Upper lobe of left lung (tissue), 6 donors: ENCODE measurements at regions not wholly inside any gene's neighbourhood (a gene's known extent, or its start where the extent isn't known, plus 50 kb on each side); places are given as distances from the start of the nearest gene placed in this dataset.

Source experiments
- ATAC-seq, 2 donors: fragments of 200-7000 bp; cut with Tn5 transposase; one replicate each; pipeline ENCODE4 v1.9.1; 2022; ENCODE audit warnings: mild to moderate bottlenecking in 2 of 2, moderate library complexity in 2 of 2; ENCODE audit not compliant: low FRiP score in 2 of 2
- DNase-seq, 2 donors: peaks; one replicate each; pipeline ENCODE4 v3.0.0-alpha.2; 2019 to 2020
- H3K27ac ChIP-seq, 4 donors: fragments of 200-600 bp; sonication (generic); one replicate each; pipeline ENCODE4 v1.5.1; 2016 to 2019
- H3K27me3 ChIP-seq, 4 donors: fragments of 200-600 bp; sonication (generic); one replicate each; pipeline ENCODE4 v1.5.1; 2017 to 2019
- H3K36me3 ChIP-seq, 4 donors: fragments of 200-600 bp; sonication (generic); one replicate each; pipeline ENCODE4 v1.5.1; 2016 to 2019
- H3K4me1 ChIP-seq, 4 donors: fragments of 200-600 bp; sonication (generic); one replicate each; pipeline ENCODE4 v1.5.1; 2018 to 2019
- H3K4me3 ChIP-seq, 4 donors: fragments of 200-600 bp; sonication (generic); one replicate each; pipeline ENCODE4 v1.5.1; 2017 to 2019; ENCODE audit warnings: mild to moderate bottlenecking in 2 of 4, moderate library complexity in 1 of 4
- H3K9me3 ChIP-seq, 4 donors: fragments of 200-600 bp; sonication (generic); one replicate each; pipeline ENCODE4 v1.5.1; 2018 to 2019
- EP300 ChIP-seq, 4 donors: sonication (generic); formaldehyde crosslinking; IDR thresholded peaks; one replicate each; pipeline ENCODE4 v1.5.1; 2017; ENCODE audit warnings: antibody characterized with exemption in 4 of 4, control low read depth in 2 of 4
- POLR2A ChIP-seq, 4 donors: fragments of 450-650 bp; IDR thresholded peaks; one replicate each; pipeline ENCODE4 v1.5.1; 2016 to 2017; ENCODE audit warnings: antibody characterized with exemption in 4 of 4, mild to moderate bottlenecking in 2 of 4
- POLR2AphosphoS5 ChIP-seq, 2 donors: sonication (generic); formaldehyde crosslinking; IDR thresholded peaks; one replicate each; pipeline ENCODE4 v1.5.1; 2017; ENCODE audit warnings: antibody characterized with exemption in 2 of 2
- WGBS, 2 donors: methylation state at CpG; one replicate each; pipeline ENCODE4 v1.1.5; 2017 to 2018; 5-methylcytosine and 5-hydroxymethylcytosine counted together
- TF ChIP-seq, protein P1 (sequence below), 6 experiments: fragments of 450-650 bp in 4 of 6; fragments of 200-600 bp in 2 of 6; sonication (generic) in 2 of 6; IDR thresholded peaks; one replicate each; pipeline ENCODE4 v1.5.1; 2016 to 2019; ENCODE audit warnings: antibody characterized with exemption in 6 of 6
- donor health status: DM: no; HTN: no; CAD: no; lungs with moderate emphysema.
- donor health status: DM: no; HTN: yes; CAD: no; lungs with severe emphysema.

DNA sequence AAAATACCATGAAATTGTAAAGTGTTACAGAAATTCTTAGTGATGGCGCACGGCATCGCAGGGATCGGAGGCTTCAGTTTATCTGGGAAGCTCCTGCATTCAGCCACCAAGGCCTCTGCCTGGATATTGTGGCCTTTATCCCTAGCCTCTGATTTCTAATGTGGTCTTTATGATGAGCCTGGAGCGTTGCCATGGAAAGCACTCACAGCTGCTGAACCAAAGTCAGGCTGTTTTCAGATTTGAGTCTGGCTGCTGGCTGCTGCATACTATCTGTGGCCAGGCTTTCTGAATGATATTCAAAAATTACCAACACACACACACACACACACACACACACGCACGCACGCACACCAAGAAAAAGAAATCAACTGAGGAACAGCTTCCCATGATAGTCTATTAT, 101.1 kb upstream of the ZNF366 start:
- Histone ChIP-seq H3K27ac (no peak overlapping the region), H3K4me1 (no peaks in the 10 kb centered on the region), H3K9me3 (no peaks in the 10 kb centered on the region), H3K36me3 (no peaks in the 10 kb centered on the region), H3K27me3 (no peaks in the 10 kb centered on the region), H3K4me3 (no peak overlapping the region)
- whole genome bisulfite sequencing, 2 donors, result 80 to 89% methylated on average over 8 of the region's 8 CpGs
- DNase-seq (no peak), ATAC-seq (no peak)
- TF ChIP-seq POLR2A (IDR thresholded peaks at IDR 0.05), result no peak
- TF ChIP-seq, protein P1, sequence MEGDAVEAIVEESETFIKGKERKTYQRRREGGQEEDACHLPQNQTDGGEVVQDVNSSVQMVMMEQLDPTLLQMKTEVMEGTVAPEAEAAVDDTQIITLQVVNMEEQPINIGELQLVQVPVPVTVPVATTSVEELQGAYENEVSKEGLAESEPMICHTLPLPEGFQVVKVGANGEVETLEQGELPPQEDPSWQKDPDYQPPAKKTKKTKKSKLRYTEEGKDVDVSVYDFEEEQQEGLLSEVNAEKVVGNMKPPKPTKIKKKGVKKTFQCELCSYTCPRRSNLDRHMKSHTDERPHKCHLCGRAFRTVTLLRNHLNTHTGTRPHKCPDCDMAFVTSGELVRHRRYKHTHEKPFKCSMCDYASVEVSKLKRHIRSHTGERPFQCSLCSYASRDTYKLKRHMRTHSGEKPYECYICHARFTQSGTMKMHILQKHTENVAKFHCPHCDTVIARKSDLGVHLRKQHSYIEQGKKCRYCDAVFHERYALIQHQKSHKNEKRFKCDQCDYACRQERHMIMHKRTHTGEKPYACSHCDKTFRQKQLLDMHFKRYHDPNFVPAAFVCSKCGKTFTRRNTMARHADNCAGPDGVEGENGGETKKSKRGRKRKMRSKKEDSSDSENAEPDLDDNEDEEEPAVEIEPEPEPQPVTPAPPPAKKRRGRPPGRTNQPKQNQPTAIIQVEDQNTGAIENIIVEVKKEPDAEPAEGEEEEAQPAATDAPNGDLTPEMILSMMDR (IDR thresholded peaks at IDR 0.05), result no peak
- TF ChIP-seq POLR2AphosphoS5 (IDR thresholded peaks at IDR 0.05), result no peak
- no peak for TF ChIP-seq EP300 (IDR thresholded peaks at IDR 0.05)

DNA sequence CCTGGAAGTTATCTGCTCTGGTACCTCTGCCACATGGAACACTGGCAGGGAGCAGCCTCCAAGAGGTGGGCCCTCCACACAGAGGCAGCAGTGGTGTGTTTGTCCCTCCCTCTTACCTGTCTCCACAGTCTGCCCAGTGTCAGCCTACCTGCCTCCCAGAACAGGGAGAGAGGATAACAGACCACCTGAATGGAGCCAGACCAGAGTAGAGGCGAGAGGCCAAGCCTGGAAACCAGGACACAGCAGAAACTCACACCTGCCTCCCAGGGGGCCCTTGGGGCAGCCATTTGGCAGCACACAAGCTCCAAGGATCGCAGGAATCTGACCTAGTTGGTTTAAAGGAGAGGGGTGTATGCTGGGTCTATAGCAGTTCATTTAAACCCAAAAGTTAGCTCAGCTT, 100.2 kb upstream of the ZNF366 start:
- H3K9me3 ChIP-seq, result no peaks in the 10 kb centered on the region
- no peaks in the 10 kb centered on the region for H3K27me3 ChIP-seq
- no peaks in the 10 kb centered on the region for H3K36me3 ChIP-seq
- DNase-seq (no peak), ATAC-seq (no peak)
- no peak overlapping the region for H3K4me3 ChIP-seq
- no peaks in the 10 kb centered on the region for H3K4me1 ChIP-seq
- TF ChIP-seq POLR2A (IDR thresholded peaks at IDR 0.05) (no peak), POLR2AphosphoS5 (IDR thresholded peaks at IDR 0.05) (no peak), EP300 (IDR thresholded peaks at IDR 0.05) (no peak)
- TF ChIP-seq, protein P1 (IDR thresholded peaks at IDR 0.05), result no peak
- 83 to 89% methylated on average over 1 to 2 of the region's 2 CpGs for WGBS, 2 donors
- no peak overlapping the region for H3K27ac ChIP-seq

- no peaks in the 10 kb centered on the region for H3K9me3 ChIP-seq
- no peaks in the 10 kb centered on the region for H3K4me1 ChIP-seq
- no peak for ATAC-seq
- TF ChIP-seq, protein P1 (IDR thresholded peaks at IDR 0.05), result no peak
- TF ChIP-seq POLR2A (IDR thresholded peaks at IDR 0.05) (no peak), POLR2AphosphoS5 (IDR thresholded peaks at IDR 0.05) (no peak), EP300 (IDR thresholded peaks at IDR 0.05) (no peak)
- WGBS, 2 donors, result 95 to 100% methylated on average over 2 to 5 of the region's 5 CpGs
- H3K36me3 ChIP-seq, result no peaks in the 10 kb centered on the region
- no peak for DNase-seq
- H3K4me3 ChIP-seq, result no peak overlapping the region
- H3K27ac ChIP-seq, result no peak overlapping the region
- no peaks in the 10 kb centered on the region for H3K27me3 ChIP-seq
Measured at GRCh38 chr5:72606525-72606924, 99.3 kb upstream of the ZNF366 start.

GRCh38 chr5:72605632-72606031, 98.4 kb upstream of the ZNF366 start:
- no peaks in the 10 kb centered on the region for H3K27me3 ChIP-seq
- ATAC-seq (no peak), DNase-seq (no peak)
- H3K4me1 ChIP-seq, result no peaks in the 10 kb centered on the region
- H3K27ac ChIP-seq, result no peak overlapping the region
- no peak overlapping the region for H3K4me3 ChIP-seq
- H3K36me3 ChIP-seq, result no peaks in the 10 kb centered on the region
- TF ChIP-seq POLR2AphosphoS5 (IDR thresholded peaks at IDR 0.05) (no peak), POLR2A (IDR thresholded peaks at IDR 0.05) (no peak), EP300 (IDR thresholded peaks at IDR 0.05) (no peak)
- TF ChIP-seq, protein P1 (IDR thresholded peaks at IDR 0.05), result no peak
- no peaks in the 10 kb centered on the region for H3K9me3 ChIP-seq

DNA sequence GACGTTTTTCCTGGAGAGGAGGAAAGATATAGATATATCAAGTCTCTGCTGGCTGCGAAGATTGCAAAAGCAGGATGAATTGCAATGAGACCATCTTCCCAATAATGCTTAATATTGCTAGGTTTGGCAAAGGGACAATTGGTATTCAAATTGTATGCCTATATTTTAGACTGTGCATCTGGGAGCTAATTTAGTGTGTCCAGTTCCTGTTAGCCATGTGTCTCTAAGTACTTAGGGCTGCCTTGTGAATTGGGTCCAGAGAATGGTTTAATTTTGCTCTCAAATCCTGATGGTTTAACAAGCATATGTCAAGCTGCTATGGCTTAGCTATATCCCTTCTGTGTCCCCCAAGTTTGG, 97.6 kb upstream of the ZNF366 start:
- Histone ChIP-seq H3K4me1 (no peaks in the 10 kb centered on the region), H3K4me3 (no peak overlapping the region), H3K36me3 (no peaks in the 10 kb centered on the region), H3K27me3 (no peaks in the 10 kb centered on the region), H3K27ac (no peak overlapping the region), H3K9me3 (no peaks in the 10 kb centered on the region)
- DNase-seq (no peak), ATAC-seq (no peak)
- TF ChIP-seq EP300 (IDR thresholded peaks at IDR 0.05) (no peak), POLR2A (IDR thresholded peaks at IDR 0.05) (no peak), POLR2AphosphoS5 (IDR thresholded peaks at IDR 0.05) (no peak)
- TF ChIP-seq, protein P1 (IDR thresholded peaks at IDR 0.05), result no peak
- WGBS, 2 donors, result 64 to 81% methylated on average over 2 of the region's 2 CpGs
